Bronchial epithelial cell (primary cell): ENCODE measurements at regions not wholly inside any gene's neighbourhood (a gene's known extent, or its start where the extent isn't known, plus 50 kb on each side); places are given as distances from the start of the nearest gene placed in this dataset.
"Not testable (repeated sequence)": the region's sequence is repeated elsewhere in the genome, so short reads cannot be mapped to it uniquely, and the experiment has no call there.

ENCODE experiments used
- DNase-seq: peaks from one replicate; pipeline ENCODE4 v3.0.0-alpha.2; 2010; ENCODE audit warnings: low read depth
- FAIRE-seq: peaks from 2 replicates; lab custom pipeline; 2011; peaks lifted over from hg19 to GRCh38; lab: Jason Lieb, UNC
- H3K27me3 ChIP-seq: 2 replicates; pipeline ENCODE4 v1.5.1; 2011; ENCODE audit warnings: low read length; ENCODE audit not compliant: control insufficient read depth, insufficient read depth
- H3K36me3 ChIP-seq: 2 replicates; pipeline ENCODE4 v1.5.1; 2011; ENCODE audit warnings: low read length; ENCODE audit not compliant: control insufficient read depth, insufficient read depth
- H3K4me3 ChIP-seq: 2 replicates; pipeline ENCODE4 v1.5.1; 2011; ENCODE audit warnings: mild to moderate bottlenecking, low read depth, low read length, control low read depth
- TF ChIP-seq, protein P1 (sequence below): IDR thresholded peaks from 2 replicates; pipeline ENCODE4 v1.5.1; 2011; ENCODE audit warnings: mild to moderate bottlenecking, moderate library complexity, low read length, control low read depth, inconsistent platforms; ENCODE audit not compliant: insufficient read depth, severe bottlenecking

GRCh38 chr10:57336341-57336740 lies 931.4 kb downstream of the IPMK start:
- no peaks in the 10 kb centered on the region for H3K27me3 ChIP-seq
- no peaks in the 10 kb centered on the region for H3K36me3 ChIP-seq
- TF ChIP-seq, protein P1, sequence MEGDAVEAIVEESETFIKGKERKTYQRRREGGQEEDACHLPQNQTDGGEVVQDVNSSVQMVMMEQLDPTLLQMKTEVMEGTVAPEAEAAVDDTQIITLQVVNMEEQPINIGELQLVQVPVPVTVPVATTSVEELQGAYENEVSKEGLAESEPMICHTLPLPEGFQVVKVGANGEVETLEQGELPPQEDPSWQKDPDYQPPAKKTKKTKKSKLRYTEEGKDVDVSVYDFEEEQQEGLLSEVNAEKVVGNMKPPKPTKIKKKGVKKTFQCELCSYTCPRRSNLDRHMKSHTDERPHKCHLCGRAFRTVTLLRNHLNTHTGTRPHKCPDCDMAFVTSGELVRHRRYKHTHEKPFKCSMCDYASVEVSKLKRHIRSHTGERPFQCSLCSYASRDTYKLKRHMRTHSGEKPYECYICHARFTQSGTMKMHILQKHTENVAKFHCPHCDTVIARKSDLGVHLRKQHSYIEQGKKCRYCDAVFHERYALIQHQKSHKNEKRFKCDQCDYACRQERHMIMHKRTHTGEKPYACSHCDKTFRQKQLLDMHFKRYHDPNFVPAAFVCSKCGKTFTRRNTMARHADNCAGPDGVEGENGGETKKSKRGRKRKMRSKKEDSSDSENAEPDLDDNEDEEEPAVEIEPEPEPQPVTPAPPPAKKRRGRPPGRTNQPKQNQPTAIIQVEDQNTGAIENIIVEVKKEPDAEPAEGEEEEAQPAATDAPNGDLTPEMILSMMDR, result no peak
- FAIRE-seq (no peak), DNase-seq (no peak)
- H3K4me3 ChIP-seq, result no peak overlapping the region

- TF ChIP-seq, protein P1, result no peak
- no peaks in the 10 kb centered on the region for H3K36me3 ChIP-seq
- DNase-seq (no peak), FAIRE-seq (no peak)
- no peak overlapping the region for H3K4me3 ChIP-seq
- no peaks in the 10 kb centered on the region for H3K27me3 ChIP-seq
Measured at GRCh38 chr10:57334523-57334922, 933.2 kb downstream of the IPMK start.

DNA sequence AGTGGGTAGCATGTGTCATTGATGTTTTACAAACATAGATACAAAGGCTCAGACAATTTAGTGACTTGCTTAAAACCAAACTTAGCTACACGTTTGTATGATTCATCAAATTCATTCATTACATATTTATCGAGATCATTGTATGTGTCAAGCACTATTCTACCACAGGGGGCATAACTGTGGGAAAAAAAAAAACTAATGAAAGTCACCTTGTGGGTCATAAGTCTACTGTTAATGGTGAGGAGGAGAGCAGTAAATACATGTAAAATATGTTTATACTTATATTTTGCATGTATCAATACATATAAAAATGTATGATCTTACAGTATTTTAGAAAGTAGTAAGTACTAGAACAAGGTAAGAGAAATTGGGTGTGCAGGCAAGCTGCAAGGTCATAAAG lies 933.8 kb downstream of the IPMK start:
- Histone ChIP-seq H3K36me3 (no peaks in the 10 kb centered on the region), H3K4me3 (no peak overlapping the region), H3K27me3 (no peaks in the 10 kb centered on the region)
- FAIRE-seq (no peak), DNase-seq (no peak)
- TF ChIP-seq, protein P1, result no peak

DNA sequence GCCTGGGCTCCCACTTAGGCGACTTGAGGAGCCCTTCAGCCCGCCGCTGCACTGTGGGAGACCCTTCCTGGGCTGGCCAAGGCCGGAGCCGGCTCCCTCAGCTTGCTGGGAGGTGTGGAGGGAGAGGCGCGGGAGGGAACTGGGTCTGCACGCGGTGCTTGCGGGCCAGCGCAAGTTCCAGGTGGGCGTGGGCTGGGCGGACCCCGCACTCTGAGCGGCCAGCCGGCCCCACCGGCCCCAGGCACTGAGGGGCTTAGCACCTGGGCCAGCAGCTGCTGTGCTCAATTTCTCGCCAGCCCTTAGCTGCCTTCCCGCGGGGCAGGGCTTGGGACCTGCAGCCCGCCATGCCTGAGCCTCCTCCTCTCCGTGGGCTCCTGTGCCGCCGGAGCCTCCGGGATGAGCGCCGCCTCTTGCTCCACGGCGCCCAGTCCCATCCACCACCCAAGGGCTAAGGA lies 946.3 kb downstream of the IPMK start:
- not testable (repeated sequence) for H3K4me3 ChIP-seq, FAIRE-seq, H3K27me3 ChIP-seq, H3K36me3 ChIP-seq, DNase-seq

GRCh38 chr10:57320416-57320815 lies 947.3 kb downstream of the IPMK start:
- FAIRE-seq (no peak), DNase-seq (no peak)
- no peak overlapping the region for H3K4me3 ChIP-seq
- no peaks in the 10 kb centered on the region for H3K27me3 ChIP-seq
- TF ChIP-seq, protein P1, result no peak
- no peaks in the 10 kb centered on the region for H3K36me3 ChIP-seq

- H3K27me3 ChIP-seq, result no peaks in the 10 kb centered on the region
- H3K36me3 ChIP-seq, result no peaks in the 10 kb centered on the region
- DNase-seq, result no peak
- TF ChIP-seq, protein P1, result no peak
- no peak for FAIRE-seq
- H3K4me3 ChIP-seq, result no peak overlapping the region
Measured at GRCh38 chr10:57314046-57314445, 953.0 kb upstream of the ZWINT start.
